Endothelial cell of umbilical vein (primary cell): ENCODE measurements at regions not wholly inside any gene's neighbourhood (a gene's known extent, or its start where the extent isn't known, plus 50 kb on each side); places are given as distances from the start of the nearest gene placed in this dataset.

Source experiments
- CTCF ChIP-seq, 2 donors: IDR thresholded peaks; 1 replicate in 1 of 2; 2 replicates in 1 of 2; pipeline ENCODE4 v1.5.1; 2011; ENCODE audit warnings: low read length in 2 of 2, mild to moderate bottlenecking in 2 of 2, moderate library complexity in 2 of 2, control low read depth in 1 of 2, inconsistent platforms in 1 of 2, low read depth in 1 of 2; ENCODE audit not compliant: insufficient read depth in 1 of 2; ENCODE audit errors: extremely low read depth in 1 of 2
- EZH2 ChIP-seq: IDR thresholded peaks from 2 replicates; pipeline ENCODE4 v1.6.1; 2012; ENCODE audit warnings: borderline replicate concordance, low read depth, mild to moderate bottlenecking, moderate library complexity, low read length, inconsistent platforms; ENCODE audit not compliant: severe bottlenecking
- FOS ChIP-seq: IDR thresholded peaks from 2 replicates; pipeline ENCODE4 v1.6.1; 2011; ENCODE audit warnings: mild to moderate bottlenecking, low read length, moderate library complexity, borderline replicate concordance; ENCODE audit not compliant: insufficient read depth
- JUN ChIP-seq: IDR thresholded peaks from 2 replicates; pipeline ENCODE4 v1.6.1; 2011; ENCODE audit warnings: borderline replicate concordance, low read depth; ENCODE audit not compliant: insufficient read length, insufficient read depth
- MAX ChIP-seq: IDR thresholded peaks from 2 replicates; pipeline ENCODE4 v1.6.1; 2011; ENCODE audit not compliant: insufficient read depth, insufficient read length
- MYC ChIP-seq: IDR thresholded peaks from one replicate; pipeline ENCODE4 v1.6.1; 2011; ENCODE audit warnings: mild to moderate bottlenecking, low read depth, low read length
- POLR2A ChIP-seq: IDR thresholded peaks from 2 replicates; pipeline ENCODE4 v1.6.1; 2012; ENCODE audit warnings: low read depth, mild to moderate bottlenecking, control low read depth, low read length
- POLR2AphosphoS5 ChIP-seq: IDR thresholded peaks from 2 replicates; pipeline ENCODE4 v1.6.1; 2012; ENCODE audit warnings: low read depth, mild to moderate bottlenecking, control low read depth, low read length, moderate library complexity; ENCODE audit not compliant: insufficient read depth

GRCh38 chr3:65194744-65195143 lies 506.9 kb upstream of the ADAMTS9 start:
- TF ChIP-seq EZH2 (no peak), POLR2AphosphoS5 (no peak), CTCF (IDR thresholded peaks at IDR 0.05; ENCODE audit: extremely low read depth in 1 of 2, insufficient read depth in 1 of 2, low read depth in 1 of 2, low read length in 2 of 2) (no peak), JUN (no peak), POLR2A (no peak), FOS (no peak), MAX (no peak), MYC (no peak)
